ENCODE measurements at regions not wholly inside any gene's neighbourhood (a gene's known extent, or its start where the extent isn't known, plus 50 kb on each side); places are given as distances from the start of the nearest gene placed in this dataset.

DNA sequence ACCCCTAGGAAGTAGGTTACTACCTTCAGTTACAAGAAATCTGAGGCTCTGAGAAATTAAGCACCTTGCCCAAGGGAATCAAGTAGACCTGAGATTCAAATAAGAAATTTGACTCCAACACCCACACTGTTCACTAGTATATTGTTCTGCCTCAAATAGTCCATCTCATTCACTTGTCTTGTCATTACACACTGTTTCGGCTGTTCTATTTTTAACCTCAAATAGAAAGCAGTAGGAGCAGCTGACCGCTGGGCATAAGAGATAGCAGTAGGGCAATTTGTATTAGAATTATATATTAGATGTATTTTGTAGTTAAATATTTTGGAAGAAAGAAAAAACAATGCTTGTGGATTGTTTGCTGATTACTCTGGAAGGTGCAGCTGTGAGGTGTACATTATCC, 185.1 kb downstream of the INHBA start:
- TF ChIP-seq CTCF (IDR thresholded peaks at IDR 0.05; ENCODE audit: insufficient read depth, low read depth, low read length, missing control alignments): no peak
- DNase-seq (ENCODE audit: low read depth): no peak

DNA sequence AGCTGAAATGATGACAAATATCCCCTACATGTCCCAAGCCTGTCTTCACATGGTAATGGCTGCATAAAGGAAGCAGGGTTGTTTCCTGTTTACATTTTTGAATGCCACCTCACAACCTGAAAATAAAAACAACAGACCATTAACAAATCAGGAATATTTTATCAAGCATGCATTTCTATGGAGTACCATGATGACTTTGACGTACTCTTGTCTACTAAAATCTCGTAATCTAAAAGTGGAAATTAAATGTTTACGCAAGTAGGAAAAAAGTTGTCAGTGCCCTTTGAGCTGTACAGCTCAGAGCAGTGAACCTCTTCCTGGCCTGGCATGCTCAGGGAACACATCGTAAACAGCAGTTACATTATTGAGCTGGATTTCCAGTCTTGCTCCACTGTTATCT, 194.1 kb downstream of the INHBA start:
- no peak for TF ChIP-seq CTCF (IDR thresholded peaks at IDR 0.05; ENCODE audit: insufficient read depth, low read depth, low read length, missing control alignments)
- DNase-seq (ENCODE audit: low read depth): peak; percentile 63
- no peak overlapping the region for H3K4me3 ChIP-seq (ENCODE audit: low read length)

More for the DNA sequence above, 185.1 kb downstream of the INHBA start:
- no peak overlapping the region for H3K4me3 ChIP-seq (ENCODE audit: low read length)

DNA sequence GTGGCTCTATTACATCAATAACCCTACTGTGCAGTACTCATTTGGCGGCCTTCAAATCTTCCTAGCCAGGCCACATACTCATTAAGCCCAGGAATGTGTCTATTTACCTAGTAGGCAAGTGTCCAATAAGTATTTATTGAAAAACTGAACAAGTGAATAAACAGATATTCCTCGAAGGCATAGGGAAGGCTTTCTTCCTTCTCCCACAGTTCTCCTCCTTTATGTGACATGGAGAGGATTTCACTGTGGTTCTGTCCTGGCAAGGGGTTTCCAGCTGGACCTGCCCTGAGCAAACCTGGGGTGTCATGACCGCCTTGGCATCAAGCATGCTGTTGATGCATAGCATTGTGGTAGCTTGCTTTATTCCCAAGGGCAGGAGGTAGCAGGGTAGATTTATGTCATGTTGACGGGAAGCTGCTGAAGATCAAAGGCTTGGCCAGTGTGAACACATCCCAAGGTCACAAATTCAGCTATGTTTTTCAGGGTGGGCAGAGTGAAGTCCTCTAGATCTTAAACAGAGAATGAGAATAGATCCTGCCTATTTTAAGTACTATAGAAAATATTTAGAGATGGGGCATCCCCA, 195.1 kb downstream of the INHBA start:
- no peak for TF ChIP-seq CTCF (IDR thresholded peaks at IDR 0.05; ENCODE audit: insufficient read depth, low read depth, low read length, missing control alignments)
- no peak overlapping the region for H3K4me3 ChIP-seq (ENCODE audit: low read length)
- DNase-seq (ENCODE audit: low read depth): no peak

- DNase-seq (ENCODE audit: low read depth): no peak
- H3K4me3 ChIP-seq (ENCODE audit: low read length): no peak overlapping the region
- no peak for TF ChIP-seq CTCF (IDR thresholded peaks at IDR 0.05; ENCODE audit: insufficient read depth, low read depth, low read length, missing control alignments)
Observed at GRCh38 chr7:41504214-41504980, 198.5 kb downstream of the INHBA start.

- H3K4me3 ChIP-seq (ENCODE audit: low read length): no peak overlapping the region
- DNase-seq (ENCODE audit: low read depth): peak; percentile 32
- no peak for TF ChIP-seq CTCF (IDR thresholded peaks at IDR 0.05; ENCODE audit: insufficient read depth, low read depth, low read length, missing control alignments)
Observed at GRCh38 chr7:41503438-41503837, 199.5 kb downstream of the INHBA start.

DNA sequence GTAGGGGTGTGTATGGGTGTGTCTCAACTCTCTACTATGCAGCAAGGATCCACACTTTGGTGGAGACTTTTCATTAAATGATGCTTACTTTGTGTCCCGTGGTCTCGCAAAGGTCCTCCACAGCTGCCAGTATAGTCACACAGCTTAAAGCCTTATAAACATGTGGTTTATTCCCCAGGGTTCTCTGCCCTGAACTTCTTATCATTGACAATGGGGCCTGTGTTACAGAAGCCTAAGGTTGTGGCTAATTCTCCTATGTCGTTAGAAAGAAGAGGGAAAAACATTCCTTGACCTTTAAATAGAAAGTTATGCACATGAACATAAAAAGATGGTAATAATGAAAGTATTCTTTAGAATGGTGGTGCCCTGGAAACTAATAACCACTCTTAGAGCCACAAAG, 201.4 kb downstream of the INHBA start:
- no peak for DNase-seq (ENCODE audit: low read depth)
- no peak for TF ChIP-seq CTCF (IDR thresholded peaks at IDR 0.05; ENCODE audit: insufficient read depth, low read depth, low read length, missing control alignments)
- no peak overlapping the region for H3K4me3 ChIP-seq (ENCODE audit: low read length)

- DNase-seq (ENCODE audit: low read depth): no peak
- TF ChIP-seq CTCF (IDR thresholded peaks at IDR 0.05; ENCODE audit: insufficient read depth, low read depth, low read length, missing control alignments): no peak
- no peak overlapping the region for H3K4me3 ChIP-seq (ENCODE audit: low read length)
Observed at GRCh38 chr7:41501006-41501405, 201.9 kb downstream of the INHBA start.
